K562 (cell line): ENCODE measurements at regions not wholly inside any gene's neighbourhood (a gene's known extent, or its start where the extent isn't known, plus 50 kb on each side); places are given as distances from the start of the nearest gene placed in this dataset.

Experiments used
- ATAC-seq: fragments of 200-7000 bp; cut with Tn5 transposase; 3 replicates; pipeline ENCODE4 v1.9.1; 2020; ENCODE audit warnings: moderate library complexity
- BruUV-seq: library from RNA; stranded (reverse); fragments of 400-500 nt; replicated peaks from 2 replicates; lab custom pipeline; 2021; lab: Mats Ljungman, UMichigan
- CTCF ChIA-PET: fragments of 300-600 bp; formaldehyde crosslinking; extraction: SDS; loops from one replicate; lab custom pipeline; 2021; ENCODE audit warnings: low intra/inter-chr PET ratio; lab: Yijun Ruan, JAX
- POLR2A ChIA-PET: fragments of 300-600, 350-650 bp; sonication (Branson Sonifier 250); formaldehyde crosslinking; extraction: SDS; loops from one replicate; lab custom pipeline; 2021; ENCODE audit warnings: antibody characterized with exemption, inconsistent platforms; lab: Yijun Ruan, JAX
- DNase-seq, 4 experiments: peaks; one replicate each; pipeline versions ENCODE4 v3.0.0 to v3.0.0-alpha.2; 2011 to 2018; ENCODE audit warnings: low spot score in 3 of 4, mixed read lengths in 3 of 4; ENCODE audit errors: extremely low read depth in 1 of 4
- FAIRE-seq: peaks from 2 replicates; lab custom pipeline; 2011; peaks lifted over from hg19 to GRCh38; lab: Jason Lieb, UNC
- H2AFZ ChIP-seq: 2 replicates; pipeline ENCODE4 v1.6.0; 2011; ENCODE audit warnings: low read depth, low read length, control low read depth, inconsistent platforms
- H3K27ac ChIP-seq: fragments of 200-600 bp; 3 replicates; pipeline ENCODE4 v1.8.0; 2011; ENCODE audit warnings: low read depth, mild to moderate bottlenecking, control low read depth, inconsistent platforms, low read length, moderate library complexity, mixed read lengths; ENCODE audit errors: extremely low read depth
- H3K27me3 ChIP-seq, 2 experiments: fragments of 300-600 bp in 1 of 2; 2 replicates in 1 of 2; 3 replicates in 1 of 2; pipeline versions ENCODE4 v1.6.0 to v1.8.0; 2011; ENCODE audit warnings: inconsistent platforms in 2 of 2, low read length in 2 of 2, mild to moderate bottlenecking in 1 of 2, mixed read lengths in 1 of 2, moderate library complexity in 1 of 2; ENCODE audit not compliant: control insufficient read depth in 2 of 2, insufficient read depth in 2 of 2
- H3K36me3 ChIP-seq: fragments of 300-600 bp; 3 replicates; pipeline ENCODE4 v1.8.0; 2011; ENCODE audit warnings: mild to moderate bottlenecking, low read length, inconsistent platforms; ENCODE audit not compliant: control insufficient read depth, insufficient read depth
- H3K4me1 ChIP-seq, 2 experiments: fragments of 200-600 bp in 1 of 2; replicated peaks in 1 of 2; 2 replicates in 1 of 2; 3 replicates in 1 of 2; pipeline versions ENCODE4 v1.5.1 to v1.8.0; 2011; ENCODE audit warnings: inconsistent platforms in 2 of 2, low read length in 2 of 2, mild to moderate bottlenecking in 1 of 2, mixed read lengths in 1 of 2, moderate library complexity in 1 of 2; ENCODE audit not compliant: control insufficient read depth in 2 of 2, insufficient read depth in 2 of 2
- H3K4me2 ChIP-seq: 2 replicates; pipeline ENCODE4 v1.6.1; 2011; ENCODE audit warnings: low read length, control low read depth, inconsistent platforms, mixed read lengths; ENCODE audit not compliant: insufficient read depth
- H3K4me3 ChIP-seq: fragments of 200-600 bp; sonication (generic), shearing (Covaris generic); 2 replicates; pipeline ENCODE4 v1.5.1; 2016; ENCODE audit warnings: control low read depth, inconsistent platforms
- H3K79me2 ChIP-seq: fragments of 200-600 bp; 3 replicates; pipeline ENCODE4 v1.8.0; 2011; ENCODE audit warnings: low read length, inconsistent platforms; ENCODE audit not compliant: control insufficient read depth, insufficient read depth
- H3K9ac ChIP-seq, 2 experiments: 2 replicates each; pipeline versions ENCODE4 v1.6.0 to v1.6.1; 2011; ENCODE audit warnings: low read depth in 2 of 2, low read length in 2 of 2, control low read depth in 1 of 2, inconsistent platforms in 1 of 2, mild to moderate bottlenecking in 1 of 2, mixed read lengths in 1 of 2; ENCODE audit not compliant: insufficient read depth in 1 of 2
- H3K9me1 ChIP-seq: one replicate; pipeline ENCODE4 v1.6.0; 2011; ENCODE audit warnings: inconsistent platforms, mild to moderate bottlenecking, low read length, moderate library complexity; ENCODE audit not compliant: control insufficient read depth, insufficient read depth
- H3K9me3 ChIP-seq: replicated peaks from 2 replicates; pipeline ENCODE4 v1.5.1; 2011; ENCODE audit warnings: low read depth, low read length, inconsistent platforms; ENCODE audit not compliant: control insufficient read depth, insufficient read depth
- H4K20me1 ChIP-seq: replicated peaks from 2 replicates; pipeline ENCODE4 v1.6.1; 2011; ENCODE audit warnings: low read length, inconsistent platforms, mixed read lengths; ENCODE audit not compliant: control insufficient read depth, insufficient read depth
- ADNP ChIP-seq: fragments of 200-800 bp; sonication (Bioruptor generic); IDR thresholded peaks from 2 replicates; pipeline ENCODE4 v1.6.1; 2016; ENCODE audit warnings: missing genetic modification characterization, missing compliant biosample characterization
- CBX1 ChIP-seq: sonication (generic); IDR thresholded peaks from 2 replicates; pipeline ENCODE4 v1.6.1; 2016; ENCODE audit warnings: antibody characterized with exemption, low read depth, mild to moderate bottlenecking
- E2F3 ChIP-seq: fragments of 250-450 bp; sonication (Bioruptor Pico); IDR thresholded peaks from 2 replicates; pipeline ENCODE4 v1.4.0; 2020; ENCODE audit warnings: mild to moderate bottlenecking
- GABPB1 ChIP-seq: sonication (generic); formaldehyde crosslinking; IDR thresholded peaks from 2 replicates; pipeline ENCODE4 v1.8.0; 2022; ENCODE audit warnings: mild to moderate bottlenecking, missing genetic modification reagents
- LCOR ChIP-seq: sonication (generic); formaldehyde crosslinking; IDR thresholded peaks from 2 replicates; pipeline ENCODE4 v1.8.0; 2022; ENCODE audit warnings: mild to moderate bottlenecking, missing genetic modification reagents
- MCM5 ChIP-seq: fragments of 450-650 bp; IDR thresholded peaks from 2 replicates; pipeline ENCODE4 v1.6.1; 2016; ENCODE audit warnings: low read depth
- MITF ChIP-seq: IDR thresholded peaks from 2 replicates; pipeline ENCODE4 v1.6.1; 2014; ENCODE audit warnings: antibody characterized with exemption
- POLR3G ChIP-seq: IDR thresholded peaks from 2 replicates; pipeline ENCODE4 v1.6.1; 2011; ENCODE audit not compliant: insufficient read length, insufficient replicate concordance; ENCODE audit errors: extremely low read depth
- RBM14 ChIP-seq: fragments of 200-400 bp; formaldehyde crosslinking; IDR thresholded peaks from 2 replicates; pipeline ENCODE4 v1.6.1; 2018; ENCODE audit warnings: low read depth, mild to moderate bottlenecking, low read length, moderate library complexity, borderline replicate concordance; ENCODE audit not compliant: insufficient read depth
- RBM39 ChIP-seq: fragments of 200-400 bp; formaldehyde crosslinking; optimal IDR thresholded peaks from 2 replicates; pipeline ENCODE3; 2018; ENCODE audit warnings: low read depth, low read length
- RUNX1 ChIP-seq: sonication (generic); IDR thresholded peaks from 2 replicates; pipeline ENCODE4 v1.6.1; 2016; ENCODE audit warnings: antibody characterized with exemption, low read depth
- SP2 ChIP-seq: IDR thresholded peaks from 2 replicates; pipeline ENCODE4 v1.6.1; 2011; ENCODE audit warnings: mild to moderate bottlenecking, low read depth, low read length, moderate library complexity; ENCODE audit not compliant: poor library complexity, severe bottlenecking; ENCODE audit errors: extremely low read depth
- TRIM24 ChIP-seq, 2 experiments: fragments of 450-650 bp; IDR thresholded peaks; 2 replicates each; pipeline ENCODE4 v1.6.1; 2016
- U2AF1 ChIP-seq: fragments of 200-400 bp; formaldehyde crosslinking; optimal IDR thresholded peaks from 2 replicates; pipeline ENCODE3; 2017; ENCODE audit warnings: mild to moderate bottlenecking, low read depth, low read length, moderate library complexity
- ZNF354B ChIP-seq: fragments of 250-450 bp; sonication (Bioruptor Pico); IDR thresholded peaks from 2 replicates; pipeline ENCODE4 v1.4.0; 2020
- WGBS: fragments of 100-300 bp; shearing (Covaris generic); methylation state at CpG from one replicate; pipeline ENCODE4 v1.1.6; 2016; ENCODE audit warnings: low coverage, mixed read lengths; ENCODE audit not compliant: insufficient coverage; ENCODE audit errors: missing lambda C conversion rate; 5-methylcytosine and 5-hydroxymethylcytosine counted together
- in situ Hi-C: fragments of 300-500 bp; cut with MboI; formaldehyde crosslinking; loops from 4 replicates; pipeline ENCODE4 v1.15.0; 2018; ENCODE audit warnings: inconsistent platforms, mixed read lengths
- intact Hi-C: fragments of 100-400 bp; cut with micrococcal nuclease; formaldehyde crosslinking; loops from 2 replicates; pipeline ENCODE4 v1.14.2; 2022
- TF ChIP-seq, protein P1 (sequence below): IDR thresholded peaks from 2 replicates; pipeline ENCODE4 v1.6.1; 2016; ENCODE audit warnings: missing genetic modification characterization, missing compliant biosample characterization
- TF ChIP-seq, protein P2 (sequence below): fragments of 450-650 bp; IDR thresholded peaks from 2 replicates; pipeline ENCODE4 v1.6.1; 2018; ENCODE audit not compliant: partially characterized antibody

DNA sequence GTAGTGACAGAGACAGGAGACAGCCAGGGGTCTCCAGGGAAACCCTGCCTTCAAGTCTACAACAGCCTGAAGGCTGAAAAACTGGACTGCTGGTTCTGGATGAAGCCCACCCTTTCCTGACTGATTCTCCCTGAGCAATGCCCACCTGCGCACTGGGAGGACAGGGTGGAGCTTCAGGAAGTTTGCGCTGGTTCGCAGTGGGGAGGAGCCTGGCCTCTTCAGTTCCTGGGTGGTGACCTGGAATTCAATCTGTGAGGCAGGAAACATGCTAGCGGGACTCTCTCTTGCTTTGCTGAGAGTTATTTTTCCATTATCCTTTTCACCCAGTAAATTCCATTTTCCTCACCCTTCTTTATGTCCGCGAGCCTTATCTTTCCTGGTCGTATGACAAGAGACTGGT is 600.8 kb downstream of the TRHDE start:
- no peak overlapping the region for H3K4me3 ChIP-seq
- no TSS peak for BruUV-seq
- no peaks in the 10 kb centered on the region for H4K20me1 ChIP-seq
- no peak for TF ChIP-seq RBM14
- TF ChIP-seq RBM39: no peak
- TF ChIP-seq, protein P1, sequence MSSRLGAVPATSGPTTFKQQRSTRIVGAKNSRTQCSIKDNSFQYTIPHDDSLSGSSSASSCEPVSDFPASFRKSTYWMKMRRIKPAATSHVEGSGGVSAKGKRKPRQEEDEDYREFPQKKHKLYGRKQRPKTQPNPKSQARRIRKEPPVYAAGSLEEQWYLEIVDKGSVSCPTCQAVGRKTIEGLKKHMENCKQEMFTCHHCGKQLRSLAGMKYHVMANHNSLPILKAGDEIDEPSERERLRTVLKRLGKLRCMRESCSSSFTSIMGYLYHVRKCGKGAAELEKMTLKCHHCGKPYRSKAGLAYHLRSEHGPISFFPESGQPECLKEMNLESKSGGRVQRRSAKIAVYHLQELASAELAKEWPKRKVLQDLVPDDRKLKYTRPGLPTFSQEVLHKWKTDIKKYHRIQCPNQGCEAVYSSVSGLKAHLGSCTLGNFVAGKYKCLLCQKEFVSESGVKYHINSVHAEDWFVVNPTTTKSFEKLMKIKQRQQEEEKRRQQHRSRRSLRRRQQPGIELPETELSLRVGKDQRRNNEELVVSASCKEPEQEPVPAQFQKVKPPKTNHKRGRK (tag): no peak
- TF ChIP-seq E2F3: no peak
- TF ChIP-seq MITF: no peak
- TF ChIP-seq, protein P2, sequence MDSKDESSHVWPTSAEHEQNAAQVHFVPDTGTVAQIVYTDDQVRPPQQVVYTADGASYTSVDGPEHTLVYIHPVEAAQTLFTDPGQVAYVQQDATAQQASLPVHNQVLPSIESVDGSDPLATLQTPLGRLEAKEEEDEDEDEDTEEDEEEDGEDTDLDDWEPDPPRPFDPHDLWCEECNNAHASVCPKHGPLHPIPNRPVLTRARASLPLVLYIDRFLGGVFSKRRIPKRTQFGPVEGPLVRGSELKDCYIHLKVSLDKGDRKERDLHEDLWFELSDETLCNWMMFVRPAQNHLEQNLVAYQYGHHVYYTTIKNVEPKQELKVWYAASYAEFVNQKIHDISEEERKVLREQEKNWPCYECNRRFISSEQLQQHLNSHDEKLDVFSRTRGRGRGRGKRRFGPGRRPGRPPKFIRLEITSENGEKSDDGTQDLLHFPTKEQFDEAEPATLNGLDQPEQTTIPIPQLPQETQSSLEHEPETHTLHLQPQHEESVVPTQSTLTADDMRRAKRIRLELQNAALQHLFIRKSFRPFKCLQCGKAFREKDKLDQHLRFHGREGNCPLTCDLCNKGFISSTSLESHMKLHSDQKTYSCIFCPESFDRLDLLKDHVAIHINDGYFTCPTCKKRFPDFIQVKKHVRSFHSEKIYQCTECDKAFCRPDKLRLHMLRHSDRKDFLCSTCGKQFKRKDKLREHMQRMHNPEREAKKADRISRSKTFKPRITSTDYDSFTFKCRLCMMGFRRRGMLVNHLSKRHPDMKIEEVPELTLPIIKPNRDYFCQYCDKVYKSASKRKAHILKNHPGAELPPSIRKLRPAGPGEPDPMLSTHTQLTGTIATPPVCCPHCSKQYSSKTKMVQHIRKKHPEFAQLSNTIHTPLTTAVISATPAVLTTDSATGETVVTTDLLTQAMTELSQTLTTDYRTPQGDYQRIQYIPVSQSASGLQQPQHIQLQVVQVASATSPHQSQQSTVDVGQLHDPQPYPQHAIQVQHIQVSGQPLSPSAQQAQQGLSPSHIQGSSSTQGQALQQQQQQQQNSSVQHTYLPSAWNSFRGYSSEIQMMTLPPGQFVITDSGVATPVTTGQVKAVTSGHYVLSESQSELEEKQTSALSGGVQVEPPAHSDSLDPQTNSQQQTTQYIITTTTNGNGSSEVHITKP: no peak
- no peak for TF ChIP-seq TRIM24 (IDR thresholded peaks at IDR 0.05)
- TF ChIP-seq SP2: no peak
- no peak for TF ChIP-seq MCM5
- TF ChIP-seq ZNF354B (CRISPR knock-in tag): no peak
- TF ChIP-seq U2AF1: no peak
- TF ChIP-seq CBX1: no peak
- TF ChIP-seq POLR3G: no peak
- no peak for TF ChIP-seq LCOR (CRISPR knock-in tag)
- TF ChIP-seq RUNX1: no peak
- TF ChIP-seq GABPB1 (CRISPR knock-in tag): no peak
- TF ChIP-seq ADNP: no peak
- no peak for ATAC-seq
- H3K4me2 ChIP-seq: no peak overlapping the region
- H3K27ac ChIP-seq: no peak overlapping the region
- no peak overlapping the region for H3K9ac ChIP-seq
- POLR2A ChIA-PET: no interaction called here
- no peaks in the 10 kb centered on the region for H3K9me1 ChIP-seq
- no peaks in the 10 kb centered on the region for H3K36me3 ChIP-seq
- WGBS: 3% methylated on average over 7 of the region's 7 CpGs
- H3K27me3 ChIP-seq: no peaks in the 10 kb centered on the region
- H2AFZ ChIP-seq: no peak overlapping the region
- in situ Hi-C loops (no loop called here), intact Hi-C loops (no loop called here)
- CTCF ChIA-PET: no interaction called here
- no peak for DNase-seq
- no peaks in the 10 kb centered on the region for H3K79me2 ChIP-seq
- FAIRE-seq: no peak
- H3K9me3 ChIP-seq: no peaks in the 10 kb centered on the region; the same call in 1 of the 2 replicates
- H3K4me1 ChIP-seq: no peaks in the 10 kb centered on the region
